ENCODE measurements at regions not wholly inside any gene's neighbourhood (a gene's known extent, or its start where the extent isn't known, plus 50 kb on each side); places are given as distances from the start of the nearest gene placed in this dataset.
"Not testable (repeated sequence)": the region's sequence is repeated elsewhere in the genome, so short reads cannot be mapped to it uniquely, and the experiment has no call there.

DNA sequence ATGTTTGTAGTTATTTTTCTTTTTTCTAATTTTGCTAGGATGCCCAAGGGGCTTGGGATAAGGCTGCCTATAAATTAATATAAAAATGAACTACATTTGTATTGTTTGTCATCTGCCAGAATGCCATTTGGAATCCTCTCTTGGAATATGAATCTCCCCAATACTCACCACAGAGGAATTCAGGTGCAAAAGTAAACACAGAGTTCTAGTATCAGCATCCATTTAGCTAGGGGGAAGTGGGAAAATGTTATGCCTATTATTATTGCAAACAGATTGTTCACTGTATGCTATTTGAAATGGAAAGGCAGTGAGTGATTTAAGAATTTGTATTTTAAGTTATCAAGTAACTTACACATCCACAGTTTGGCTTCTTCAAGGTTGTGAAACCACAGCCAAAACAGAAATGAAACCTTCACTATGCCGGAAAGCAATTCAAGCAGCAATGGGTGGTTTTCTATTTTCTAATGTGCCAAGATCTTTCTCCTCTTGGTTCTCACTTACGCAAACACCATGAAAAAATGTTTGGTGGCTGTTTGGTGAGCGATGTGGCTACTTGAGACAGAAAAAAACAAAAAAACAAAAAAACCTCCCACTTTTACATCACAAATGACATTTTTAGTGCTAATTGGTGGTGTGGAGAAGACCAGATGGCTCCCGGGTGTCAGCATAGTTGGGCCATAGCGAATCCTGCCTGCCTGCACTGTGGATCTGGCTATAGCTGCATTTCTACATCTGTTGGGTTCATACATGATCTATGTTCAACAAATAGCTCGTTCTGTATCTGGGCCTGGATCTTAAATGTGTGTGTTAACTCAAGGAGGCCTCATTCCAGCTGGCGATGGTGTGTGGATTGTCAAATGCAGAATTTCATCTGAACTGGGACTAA, 200.8 kb upstream of the GIMD1 start:
- no peak for DNase-seq (ENCODE audit: extremely low spot score)
- TF ChIP-seq, protein P1, sequence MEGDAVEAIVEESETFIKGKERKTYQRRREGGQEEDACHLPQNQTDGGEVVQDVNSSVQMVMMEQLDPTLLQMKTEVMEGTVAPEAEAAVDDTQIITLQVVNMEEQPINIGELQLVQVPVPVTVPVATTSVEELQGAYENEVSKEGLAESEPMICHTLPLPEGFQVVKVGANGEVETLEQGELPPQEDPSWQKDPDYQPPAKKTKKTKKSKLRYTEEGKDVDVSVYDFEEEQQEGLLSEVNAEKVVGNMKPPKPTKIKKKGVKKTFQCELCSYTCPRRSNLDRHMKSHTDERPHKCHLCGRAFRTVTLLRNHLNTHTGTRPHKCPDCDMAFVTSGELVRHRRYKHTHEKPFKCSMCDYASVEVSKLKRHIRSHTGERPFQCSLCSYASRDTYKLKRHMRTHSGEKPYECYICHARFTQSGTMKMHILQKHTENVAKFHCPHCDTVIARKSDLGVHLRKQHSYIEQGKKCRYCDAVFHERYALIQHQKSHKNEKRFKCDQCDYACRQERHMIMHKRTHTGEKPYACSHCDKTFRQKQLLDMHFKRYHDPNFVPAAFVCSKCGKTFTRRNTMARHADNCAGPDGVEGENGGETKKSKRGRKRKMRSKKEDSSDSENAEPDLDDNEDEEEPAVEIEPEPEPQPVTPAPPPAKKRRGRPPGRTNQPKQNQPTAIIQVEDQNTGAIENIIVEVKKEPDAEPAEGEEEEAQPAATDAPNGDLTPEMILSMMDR (IDR thresholded peaks at IDR 0.05; ENCODE audit: control extremely low read depth, extremely low read depth, low read depth, missing control alignments): no peak
- ChIA-PET POLR2A (no interaction called here), CTCF (interaction anchor here (1.0 kb wide), 1 partner anchor 10 kb away, joined by 3 read pairs; no protein-coding TSS in a partner anchor)

- DNase-seq (ENCODE audit: extremely low spot score): no peak
- POLR2A ChIA-PET: no interaction called here
- TF ChIP-seq, protein P1 (IDR thresholded peaks at IDR 0.05; ENCODE audit: control extremely low read depth, extremely low read depth, low read depth, missing control alignments): no peak
- CTCF ChIA-PET: no interaction called here
Observed at GRCh38 chr4:106565727-106566126, 197.1 kb upstream of the GIMD1 start.

GRCh38 chr4:106563637-106564036, 195.1 kb upstream of the GIMD1 start:
- POLR2A ChIA-PET: not testable (repeated sequence)

DNA sequence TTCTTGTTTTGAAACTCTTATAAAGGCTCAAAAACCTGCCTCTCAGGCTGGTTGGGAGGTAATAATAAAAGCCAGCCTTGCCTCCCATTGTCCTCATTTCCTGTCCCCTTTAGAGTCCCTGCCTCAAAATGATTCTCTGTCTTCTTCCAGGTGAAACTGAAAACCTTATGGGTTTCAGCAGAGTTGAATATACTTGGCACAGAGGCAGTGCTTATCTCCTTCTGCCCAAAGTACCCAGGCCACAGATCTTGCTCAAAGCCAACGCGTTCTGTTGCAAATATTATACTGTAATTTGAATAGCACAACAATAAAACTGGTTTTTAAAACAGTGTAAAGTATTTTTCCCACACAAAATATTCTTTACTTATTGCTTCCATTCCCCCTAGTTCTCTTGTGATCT, 183.1 kb upstream of the GIMD1 start:
- POLR2A ChIA-PET: no interaction called here
- CTCF ChIA-PET: no interaction called here
- TF ChIP-seq, protein P1 (IDR thresholded peaks at IDR 0.05; ENCODE audit: control extremely low read depth, extremely low read depth, low read depth, missing control alignments): no peak
- no peak for DNase-seq (ENCODE audit: extremely low spot score)

More at GRCh38 chr4:106563637-106564036, 195.1 kb upstream of the GIMD1 start:
- CTCF ChIA-PET: interaction anchor here (1.0 to 1.1 kb wide), 2 partner anchors 10 to 14 kb away, joined by 3 read pairs; no protein-coding TSS in a partner anchor
- not testable (repeated sequence) for DNase-seq (ENCODE audit: extremely low spot score)

DNA sequence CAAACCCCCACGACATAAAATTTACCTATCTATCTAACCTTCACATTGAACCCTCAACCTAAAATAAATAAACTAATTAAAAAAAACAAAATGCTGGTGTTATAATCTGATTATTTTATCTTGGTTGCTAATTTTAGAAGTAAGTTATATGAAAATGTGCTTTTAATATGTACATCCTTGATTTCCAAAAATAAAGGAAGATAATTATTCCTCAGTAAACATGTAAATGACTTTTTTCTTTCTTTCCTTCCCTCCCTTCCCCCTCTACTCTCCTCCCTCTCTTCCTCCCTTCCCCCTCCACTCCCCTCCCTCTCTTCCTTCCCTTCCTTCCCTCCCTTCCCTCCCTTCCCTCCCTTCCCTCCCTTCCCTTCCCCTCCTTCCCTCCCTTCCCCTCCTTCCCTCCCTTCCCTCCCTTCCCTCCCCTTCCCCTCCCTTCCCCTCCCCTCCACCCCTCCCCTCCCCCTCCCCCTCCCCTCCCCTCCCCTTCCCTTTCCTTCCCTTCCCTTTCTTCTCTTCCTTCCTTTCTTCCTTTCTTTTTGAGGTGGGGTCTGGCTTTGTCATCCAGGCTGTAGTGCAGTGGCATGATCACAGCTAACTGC, 180.0 kb upstream of the GIMD1 start:
- DNase-seq (ENCODE audit: extremely low spot score): no peak
- POLR2A ChIA-PET: no interaction called here
- TF ChIP-seq, protein P1 (IDR thresholded peaks at IDR 0.05; ENCODE audit: control extremely low read depth, extremely low read depth, low read depth, missing control alignments): no peak
- CTCF ChIA-PET: interaction anchor here (1.0 kb wide), 1 partner anchor 15 kb away, joined by 3 read pairs; no protein-coding TSS in a partner anchor

DNA sequence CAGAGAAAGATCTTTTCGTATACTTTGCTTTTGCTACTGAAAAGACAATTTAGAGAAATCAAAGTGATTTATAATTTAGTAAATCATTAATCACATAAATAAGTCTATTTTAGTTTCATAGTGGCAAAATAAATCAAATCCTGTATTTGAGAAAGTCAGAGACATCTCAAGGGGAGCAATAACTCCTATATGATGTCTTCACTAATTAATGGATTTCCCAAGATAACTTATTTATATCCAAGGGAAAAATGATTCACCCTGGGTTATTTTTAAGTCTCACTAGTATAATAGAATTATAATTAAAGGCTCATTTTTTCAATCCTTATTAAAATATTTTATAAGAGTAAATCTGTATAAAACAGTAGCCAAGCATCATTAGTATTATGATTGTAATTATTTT, 177.8 kb upstream of the GIMD1 start:
- ChIA-PET CTCF (no interaction called here), POLR2A (no interaction called here)
- no peak for DNase-seq (ENCODE audit: extremely low spot score)
- TF ChIP-seq, protein P1 (IDR thresholded peaks at IDR 0.05; ENCODE audit: control extremely low read depth, extremely low read depth, low read depth, missing control alignments): no peak

DNA sequence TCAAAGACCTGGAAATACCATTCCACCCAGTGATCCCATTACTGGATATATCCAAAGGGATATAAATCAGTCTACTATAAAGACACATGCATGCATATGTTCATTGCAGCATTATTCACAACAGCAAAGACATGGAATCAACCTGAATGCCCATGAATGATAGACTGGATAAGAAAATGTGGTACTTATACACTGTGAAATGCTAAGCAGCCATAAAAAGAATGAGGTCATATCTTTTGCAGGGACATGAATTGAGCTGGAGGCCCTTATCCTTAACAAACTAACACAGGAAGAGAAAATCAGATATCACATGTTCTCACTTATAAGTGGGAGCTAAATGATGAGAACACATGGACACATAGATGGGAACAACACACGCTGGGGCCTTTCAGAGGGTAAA, 174.0 kb upstream of the GIMD1 start:
- CTCF ChIA-PET; POLR2A ChIA-PET; DNase-seq (ENCODE audit: extremely low spot score): not testable (repeated sequence)
